Body of pancreas (tissue), 4 donors: ENCODE measurements at regions not wholly inside any gene's neighbourhood (a gene's known extent, or its start where the extent isn't known, plus 50 kb on each side); places are given as distances from the start of the nearest gene placed in this dataset.

Source experiments
- CTCF ChIP-seq, 7 experiments: fragments of 450-650 bp in 4 of 7; fragments of 200-600 bp in 3 of 7; sonication (generic) in 3 of 7; IDR thresholded peaks; one replicate each; pipeline ENCODE4 v1.5.1; 2016 to 2019; ENCODE audit warnings: antibody characterized with exemption in 7 of 7
- POLR2A ChIP-seq, 3 donors: fragments of 450-650 bp; IDR thresholded peaks; one replicate each; pipeline ENCODE4 v1.6.1; 2016; ENCODE audit warnings: antibody characterized with exemption in 3 of 3, mild to moderate bottlenecking in 2 of 3

GRCh38 chr2:144848423-144848822 is 328.5 kb upstream of the ZEB2 start:
- TF ChIP-seq CTCF (IDR thresholded peaks at IDR 0.05) (no peak), POLR2A (IDR thresholded peaks at IDR 0.05) (no peak)
